CD4-positive, alpha-beta memory T cell (primary cell): ENCODE measurements at regions not wholly inside any gene's neighbourhood (a gene's known extent, or its start where the extent isn't known, plus 50 kb on each side); places are given as distances from the start of the nearest gene placed in this dataset.
"Not testable (repeated sequence)": the region's sequence is repeated elsewhere in the genome, so short reads cannot be mapped to it uniquely, and the experiment has no call there.

Experiments
- CTCF ChIA-PET: fragments of 350-600 bp; sonication (Branson Sonifier 250); formaldehyde crosslinking; loops from one replicate; lab custom pipeline; 2021; ENCODE audit warnings: inconsistent platforms; ENCODE audit not compliant: partially characterized antibody; lab: Charles Lee
- POLR2A ChIA-PET: fragments of 350-600 bp; sonication (Branson Sonifier 250); formaldehyde crosslinking; loops from one replicate; lab custom pipeline; 2021; ENCODE audit not compliant: partially characterized antibody; lab: Charles Lee
- DNase-seq, 5 donors: peaks; one replicate each; pipeline versions ENCODE4 v3.0.0 to v3.0.0-alpha.2; 2020 to 2022; ENCODE audit warnings: mixed read lengths in 1 of 5
- H3K27ac ChIP-seq: one replicate; pipeline ENCODE4 v1.7.0; 2013; ENCODE audit warnings: low read depth, low read length
- H3K27me3 ChIP-seq: 2 replicates; pipeline ENCODE4 v1.7.0; 2013; ENCODE audit warnings: mild to moderate bottlenecking, low read length, moderate library complexity; ENCODE audit not compliant: insufficient read depth
- H3K36me3 ChIP-seq: 2 replicates; pipeline ENCODE4 v1.7.0; 2013; ENCODE audit warnings: mild to moderate bottlenecking, low read length, moderate library complexity; ENCODE audit not compliant: insufficient read depth
- H3K4me1 ChIP-seq: 2 replicates; pipeline ENCODE4 v1.7.0; 2013; ENCODE audit warnings: mild to moderate bottlenecking, low read length, moderate library complexity; ENCODE audit not compliant: insufficient read depth
- H3K4me3 ChIP-seq, 2 donors: one replicate each; pipeline ENCODE4 v1.7.0; 2013; ENCODE audit warnings: low read length in 2 of 2, mild to moderate bottlenecking in 1 of 2
- H3K9me3 ChIP-seq, 2 donors: one replicate each; pipeline ENCODE4 v1.7.0; 2013; ENCODE audit warnings: low read length in 2 of 2, control low read depth in 1 of 2; ENCODE audit not compliant: control insufficient read depth in 1 of 2
- H3K27ac Mint-ChIP-seq, 7 donors: one replicate each; pipeline ENCODE4 v1.8.0; 2020 to 2021; ENCODE audit warnings: mixed read lengths in 7 of 7, mild to moderate bottlenecking in 6 of 7, inconsistent platforms in 3 of 7, moderate library complexity in 3 of 7
- H3K27me3 Mint-ChIP-seq, 2 donors: one replicate each; pipeline ENCODE4 v1.8.0; 2020 to 2021; ENCODE audit warnings: mixed read lengths in 2 of 2
- H3K36me3 Mint-ChIP-seq, 2 donors: one replicate each; pipeline ENCODE4 v1.8.0; 2020 to 2021; ENCODE audit warnings: mixed read lengths in 2 of 2, inconsistent platforms in 1 of 2, mild to moderate bottlenecking in 1 of 2
- H3K4me1 Mint-ChIP-seq, 4 donors: one replicate each; pipeline ENCODE4 v1.8.0; 2020 to 2021; ENCODE audit warnings: mixed read lengths in 4 of 4, mild to moderate bottlenecking in 1 of 4
- H3K4me3 Mint-ChIP-seq, 8 donors: one replicate each; pipeline ENCODE4 v1.8.0; 2020 to 2021; ENCODE audit warnings: mixed read lengths in 8 of 8, mild to moderate bottlenecking in 7 of 8, moderate library complexity in 6 of 8, inconsistent platforms in 3 of 8
- H3K9me3 Mint-ChIP-seq, 8 donors: one replicate each; pipeline ENCODE4 v1.8.0; 2020 to 2021; ENCODE audit warnings: mixed read lengths in 8 of 8, mild to moderate bottlenecking in 5 of 8, inconsistent platforms in 3 of 8, moderate library complexity in 1 of 8
- intact Hi-C: fragments of 100-400 bp; cut with micrococcal nuclease; formaldehyde crosslinking; loops from one replicate; pipeline ENCODE4 v1.15.1; 2023

DNA sequence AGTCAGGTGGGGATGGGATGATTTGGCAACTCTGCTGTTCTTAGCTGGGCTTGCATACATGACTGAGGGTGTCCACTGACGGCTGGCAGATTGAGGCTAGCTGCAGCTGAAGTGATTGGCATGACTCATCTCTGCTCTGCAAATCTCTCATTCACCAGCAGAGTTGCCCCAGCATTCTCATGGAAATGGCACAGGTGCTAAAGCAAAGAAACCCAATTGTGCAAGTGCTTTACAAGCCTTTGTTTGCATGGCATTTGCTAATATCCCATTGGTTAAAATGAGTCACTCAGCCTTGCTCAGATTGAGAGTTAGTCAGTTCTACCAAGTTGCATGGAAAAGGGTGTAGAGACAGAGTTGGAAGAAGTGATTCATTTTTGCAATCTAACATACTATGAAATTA lies 389.7 kb upstream of the FAR2 start:
- no peak overlapping the region for H3K4me3 ChIP-seq
- Mint-ChIP-seq H3K36me3 (no peaks in the 10 kb centered on the region), H3K27me3 (peaks cover 0 to 1% of the 10 kb centered on the region in 2 donors), H3K9me3 (peaks cover 0 to 8% (median under 1%) of the 10 kb centered on the region in 8 donors), H3K27ac (no peak overlapping the region), H3K4me1 (no peaks in the 10 kb centered on the region), H3K4me3 (no peak overlapping the region)
- POLR2A ChIA-PET = no interaction called here
- CTCF ChIA-PET = no interaction called here
- H3K27ac ChIP-seq = no peak overlapping the region
- DNase-seq = no peak
- no peaks in the 10 kb centered on the region for H3K36me3 ChIP-seq
- no peaks in the 10 kb centered on the region for H3K4me1 ChIP-seq
- no peaks in the 10 kb centered on the region for H3K9me3 ChIP-seq
- H3K27me3 ChIP-seq = no peaks in the 10 kb centered on the region
- intact Hi-C loops = no loop called here

DNA sequence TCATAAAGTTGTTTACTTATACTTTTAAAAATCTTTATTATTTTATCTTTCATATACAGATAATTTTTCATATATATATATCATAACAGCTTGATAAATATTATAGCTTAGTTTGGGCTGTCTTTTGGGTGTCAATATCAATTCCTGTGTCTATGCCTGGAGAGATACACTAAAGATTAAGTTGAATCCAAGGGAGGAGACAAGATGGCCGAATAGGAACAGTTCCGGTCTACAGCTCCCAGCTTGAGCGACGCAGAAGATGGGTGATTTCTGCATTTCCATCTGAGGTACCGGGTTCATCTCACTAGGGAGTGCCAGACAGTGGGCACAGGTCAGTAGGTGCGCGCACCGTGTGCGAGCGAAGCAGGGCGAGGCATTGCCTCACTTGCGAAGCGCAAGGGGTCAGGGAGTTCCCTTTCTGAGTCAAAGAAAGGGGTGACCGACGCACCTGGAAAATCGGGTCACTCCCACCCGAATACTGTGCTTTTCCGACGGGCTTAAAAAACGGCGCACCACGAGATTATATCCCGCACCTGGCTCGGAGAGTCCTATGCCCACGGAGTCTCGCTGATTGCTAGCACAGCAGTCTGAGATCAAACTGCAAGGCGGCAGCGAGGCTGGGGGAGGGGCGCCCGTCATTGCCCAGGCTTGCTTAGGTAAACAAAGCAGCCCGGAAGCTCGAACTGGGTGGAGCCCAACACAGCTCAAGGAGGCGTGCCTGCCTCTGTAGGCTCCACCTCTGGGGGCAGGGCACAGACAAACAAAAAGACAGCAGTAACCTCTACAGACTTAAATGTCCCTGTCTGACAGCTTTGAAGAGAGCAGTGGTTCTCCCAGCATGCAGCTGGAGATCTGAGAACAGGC lies 388.8 kb upstream of the FAR2 start:
- H3K4me1 ChIP-seq, CTCF ChIA-PET, H3K27ac ChIP-seq, H3K27me3 Mint-ChIP-seq, H3K27me3 ChIP-seq, intact Hi-C loops, POLR2A ChIA-PET, H3K9me3 ChIP-seq, H3K36me3 Mint-ChIP-seq, H3K9me3 Mint-ChIP-seq, H3K4me3 Mint-ChIP-seq, H3K36me3 ChIP-seq, DNase-seq, H3K4me3 ChIP-seq, H3K27ac Mint-ChIP-seq, H3K4me1 Mint-ChIP-seq: not testable (repeated sequence)

GRCh38 chr12:28761897-28762296 lies 387.2 kb upstream of the FAR2 start:
- H3K4me3 Mint-ChIP-seq, H3K27ac ChIP-seq, H3K27me3 ChIP-seq, H3K4me1 ChIP-seq, POLR2A ChIA-PET, H3K36me3 ChIP-seq, CTCF ChIA-PET, H3K4me1 Mint-ChIP-seq, H3K36me3 Mint-ChIP-seq, DNase-seq, H3K4me3 ChIP-seq, H3K9me3 ChIP-seq, H3K27me3 Mint-ChIP-seq, H3K27ac Mint-ChIP-seq, H3K9me3 Mint-ChIP-seq, intact Hi-C loops: not testable (repeated sequence)

GRCh38 chr12:28766398-28766797 lies 382.7 kb upstream of the FAR2 start:
- Mint-ChIP-seq H3K27ac (no peak overlapping the region), H3K27me3 (peaks cover 0 to 2% of the 10 kb centered on the region in 2 donors), H3K9me3 (peaks cover 0 to 5% (median 0%) of the 10 kb centered on the region in 8 donors), H3K4me1 (no peaks in the 10 kb centered on the region), H3K4me3 (no peak overlapping the region), H3K36me3 (no peaks in the 10 kb centered on the region)
- H3K27ac ChIP-seq = no peak overlapping the region
- ChIA-PET POLR2A (no interaction called here), CTCF (no interaction called here)
- H3K4me1 ChIP-seq = no peaks in the 10 kb centered on the region
- H3K27me3 ChIP-seq = no peaks in the 10 kb centered on the region
- H3K36me3 ChIP-seq = no peaks in the 10 kb centered on the region
- intact Hi-C loops = no loop called here
- no peak overlapping the region for H3K4me3 ChIP-seq
- no peaks in the 10 kb centered on the region for H3K9me3 ChIP-seq
- DNase-seq = no peak

DNA sequence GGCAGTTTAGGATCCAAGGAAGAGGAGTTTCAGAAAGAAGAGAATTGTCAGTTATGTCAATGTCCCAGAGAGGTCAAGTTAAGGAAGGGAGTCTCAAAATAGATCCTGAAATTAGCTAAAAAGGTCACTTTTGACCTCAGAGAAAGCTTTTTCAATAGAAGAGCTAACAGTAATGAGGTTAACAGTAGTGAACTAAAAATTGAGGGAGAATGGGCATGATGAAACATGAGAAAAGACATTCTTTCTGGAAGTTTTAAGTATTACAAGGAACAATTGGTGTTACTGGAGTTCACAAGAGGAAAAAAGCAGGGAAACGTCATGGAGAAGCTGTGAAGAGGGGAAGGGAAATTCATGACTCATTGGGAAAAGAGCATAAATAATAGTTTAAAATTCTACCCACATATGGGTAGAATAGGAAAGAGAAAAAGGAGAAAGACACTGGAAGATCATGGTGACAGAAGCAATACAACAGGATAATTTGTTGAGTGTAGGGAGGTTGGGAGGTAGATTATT lies 381.2 kb upstream of the FAR2 start:
- H3K4me1 Mint-ChIP-seq = no peaks in the 10 kb centered on the region
- H3K9me3 Mint-ChIP-seq = peaks cover 0 to 5% (median 0%) of the 10 kb centered on the region in 8 donors
- Histone ChIP-seq H3K27me3 (no peaks in the 10 kb centered on the region), H3K36me3 (no peaks in the 10 kb centered on the region), H3K27ac (no peak overlapping the region), H3K4me3 (no peak overlapping the region), H3K9me3 (no peaks in the 10 kb centered on the region), H3K4me1 (no peaks in the 10 kb centered on the region)
- no peak for DNase-seq
- ChIA-PET CTCF (no interaction called here), POLR2A (no interaction called here)
- no peak overlapping the region for H3K4me3 Mint-ChIP-seq
- intact Hi-C loops = no loop called here
- no peaks in the 10 kb centered on the region for H3K36me3 Mint-ChIP-seq
- H3K27me3 Mint-ChIP-seq = peaks cover 1 to 2% of the 10 kb centered on the region in 2 donors
- H3K27ac Mint-ChIP-seq = no peak overlapping the region

DNA sequence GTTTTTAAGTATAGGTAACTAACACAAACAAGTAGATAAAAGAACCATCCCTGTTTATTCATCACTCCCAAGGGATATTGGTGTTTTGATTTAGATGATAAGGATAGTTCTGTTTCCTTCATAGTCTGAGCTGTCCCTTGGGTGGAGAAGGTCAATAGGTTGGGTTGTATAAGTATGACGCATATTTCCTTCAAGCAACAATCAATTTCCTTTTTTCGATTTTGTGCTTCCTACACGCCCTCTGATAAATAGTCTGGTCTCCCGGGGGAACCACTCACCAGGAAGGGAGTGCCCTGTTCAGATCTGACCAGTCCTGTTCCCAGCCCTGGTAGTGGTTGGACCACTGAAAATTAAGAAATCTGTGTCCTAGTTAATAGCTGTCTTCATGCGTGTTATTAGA lies 378.8 kb upstream of the FAR2 start:
- H3K4me1 ChIP-seq = no peaks in the 10 kb centered on the region
- DNase-seq = no peak
- peaks cover 2 to 4% of the 10 kb centered on the region in 2 donors for H3K27me3 Mint-ChIP-seq
- CTCF ChIA-PET = no interaction called here
- no peak overlapping the region for H3K27ac Mint-ChIP-seq
- no peak overlapping the region for H3K27ac ChIP-seq
- no peaks in the 10 kb centered on the region for H3K9me3 ChIP-seq
- no peaks in the 10 kb centered on the region for H3K36me3 ChIP-seq
- intact Hi-C loops = no loop called here
- H3K36me3 Mint-ChIP-seq = no peaks in the 10 kb centered on the region
- peaks cover 0 to 5% (median 0%) of the 10 kb centered on the region in 8 donors for H3K9me3 Mint-ChIP-seq
- H3K4me3 ChIP-seq = no peak overlapping the region
- POLR2A ChIA-PET = no interaction called here
- no peaks in the 10 kb centered on the region for H3K4me1 Mint-ChIP-seq
- H3K27me3 ChIP-seq = no peaks in the 10 kb centered on the region
- no peak overlapping the region for H3K4me3 Mint-ChIP-seq

DNA sequence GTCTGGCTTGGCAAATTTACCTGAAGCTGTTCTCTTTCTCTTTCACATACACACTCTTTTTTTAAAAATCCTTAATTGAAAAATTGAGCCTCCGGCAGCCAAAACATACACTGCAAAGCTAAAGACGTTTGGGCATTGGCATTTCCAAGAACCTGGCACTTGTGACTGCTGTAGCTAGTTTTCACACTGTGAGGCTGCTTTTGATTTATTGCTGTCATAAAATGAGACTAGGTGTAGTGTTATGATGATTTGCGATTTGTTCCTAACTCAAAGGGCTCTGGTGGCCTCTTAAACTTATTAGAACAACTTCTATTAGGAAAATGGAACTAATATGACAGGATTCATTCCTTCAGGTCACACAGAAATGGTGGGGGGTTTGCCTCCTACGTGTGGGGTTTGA lies 377.1 kb upstream of the FAR2 start:
- H3K27ac Mint-ChIP-seq = no peak overlapping the region
- no peaks in the 10 kb centered on the region for H3K9me3 ChIP-seq
- no peak overlapping the region for H3K4me3 Mint-ChIP-seq
- H3K27ac ChIP-seq = no peak overlapping the region
- DNase-seq = no peak
- POLR2A ChIA-PET = no interaction called here
- no peaks in the 10 kb centered on the region for H3K36me3 ChIP-seq
- H3K4me1 Mint-ChIP-seq = no peaks in the 10 kb centered on the region
- intact Hi-C loops = no loop called here
- H3K27me3 Mint-ChIP-seq = peaks cover 2 to 4% of the 10 kb centered on the region in 2 donors
- CTCF ChIA-PET = no interaction called here
- no peaks in the 10 kb centered on the region for H3K4me1 ChIP-seq
- no peaks in the 10 kb centered on the region for H3K36me3 Mint-ChIP-seq
- H3K9me3 Mint-ChIP-seq = peaks cover 0 to 5% (median 0%) of the 10 kb centered on the region in 8 donors
- H3K4me3 ChIP-seq = no peak overlapping the region
- H3K27me3 ChIP-seq = no peaks in the 10 kb centered on the region
